ENCODE measurements at regions not wholly inside any gene's neighbourhood (a gene's known extent, or its start where the extent isn't known, plus 50 kb on each side); places are given as distances from the start of the nearest gene placed in this dataset.

- H3K4me1 ChIP-seq: no peaks in the 10 kb centered on the region
- peaks cover 0 to 8% (median 0%) of the 10 kb centered on the region in 3 donors for H3K9me3 ChIP-seq
- no peak for DNase-seq
- intact Hi-C loops (cut with DNase I; ENCODE audit: low total_unique reads): no loop called here
- H3K4me3 ChIP-seq: no peak overlapping the region
- no peaks in the 10 kb centered on the region for H3K36me3 ChIP-seq
- TF ChIP-seq CTCF (IDR thresholded peaks at IDR 0.05): no peak
- no peak overlapping the region for H3K27ac ChIP-seq
- H3K27me3 ChIP-seq: no peaks in the 10 kb centered on the region
Observed at GRCh38 chr9:3161912-3162311, 318.0 kb upstream of the PUM3 start.

- intact Hi-C loops (cut with DNase I; ENCODE audit: low total_unique reads): no loop called here
- H3K27me3 ChIP-seq: no peaks in the 10 kb centered on the region
- no peak overlapping the region for H3K4me3 ChIP-seq
- peaks cover 0 to 6% (median 0%) of the 10 kb centered on the region in 3 donors for H3K9me3 ChIP-seq
- no peak overlapping the region for H3K27ac ChIP-seq
- TF ChIP-seq CTCF (IDR thresholded peaks at IDR 0.05): no peak
- H3K4me1 ChIP-seq: no peaks in the 10 kb centered on the region
- no peaks in the 10 kb centered on the region for H3K36me3 ChIP-seq
- no peak for DNase-seq
Observed at GRCh38 chr9:3157011-3157410, 313.1 kb upstream of the PUM3 start.

- Histone ChIP-seq H3K4me3 (no peak overlapping the region), H3K27me3 (no peaks in the 10 kb centered on the region), H3K9me3 (no peaks in the 10 kb centered on the region), H3K4me1 (no peaks in the 10 kb centered on the region), H3K27ac (no peak overlapping the region), H3K36me3 (no peaks in the 10 kb centered on the region)
- no peak for TF ChIP-seq CTCF (IDR thresholded peaks at IDR 0.05)
- DNase-seq: no peak
- intact Hi-C loops (cut with DNase I; ENCODE audit: low total_unique reads): no loop called here
Observed at GRCh38 chr9:3151672-3152576, 308.0 kb upstream of the PUM3 start.

- no peak for DNase-seq
- Histone ChIP-seq H3K4me1 (no peaks in the 10 kb centered on the region), H3K36me3 (no peaks in the 10 kb centered on the region), H3K27ac (no peak overlapping the region), H3K27me3 (no peaks in the 10 kb centered on the region), H3K9me3 (no peaks in the 10 kb centered on the region), H3K4me3 (no peak overlapping the region)
- TF ChIP-seq CTCF (IDR thresholded peaks at IDR 0.05): no peak
- intact Hi-C loops (cut with DNase I; ENCODE audit: low total_unique reads): no loop called here
Observed at GRCh38 chr9:3150074-3150473, 306.2 kb upstream of the PUM3 start.

- H3K4me1 ChIP-seq: no peaks in the 10 kb centered on the region
- intact Hi-C loops (cut with DNase I; ENCODE audit: low total_unique reads): no loop called here
- H3K4me3 ChIP-seq: no peak overlapping the region
- no peaks in the 10 kb centered on the region for H3K36me3 ChIP-seq
- peaks cover 0 to 3% (median 0%) of the 10 kb centered on the region in 3 donors for H3K9me3 ChIP-seq
- no peaks in the 10 kb centered on the region for H3K27me3 ChIP-seq
- no peak for DNase-seq
- no peak for TF ChIP-seq CTCF (IDR thresholded peaks at IDR 0.05)
- H3K27ac ChIP-seq: no peak overlapping the region
Observed at GRCh38 chr9:3138231-3139229, 294.6 kb upstream of the PUM3 start.
